ENCODE measurements at regions not wholly inside any gene's neighbourhood (a gene's known extent, or its start where the extent isn't known, plus 50 kb on each side); places are given as distances from the start of the nearest gene placed in this dataset.

GRCh38 chr3:157738441-157738840 is 235.2 kb upstream of the VEPH1 start:
- H3K27me3 ChIP-seq (ENCODE audit: control insufficient read depth in 3 of 3, insufficient read depth in 3 of 3, low read length in 2 of 3): no peaks in the 10 kb centered on the region
- WGBS, 2 donors: 78 to 87% methylated on average over 5 of the region's 5 CpGs

GRCh38 chr3:157718800-157719199 is 215.6 kb upstream of the VEPH1 start:
- 32 to 49% methylated on average over 4 of the region's 4 CpGs for WGBS, 2 donors
- Histone ChIP-seq H3K27ac (ENCODE audit: low read depth in 1 of 2, low read length in 1 of 2) (no peak overlapping the region), H3K4me1 (ENCODE audit: control insufficient read depth in 5 of 5, insufficient read depth in 5 of 5, low read length in 5 of 5) (no peaks in the 10 kb centered on the region), H3K9ac (ENCODE audit: insufficient read depth in 1 of 2, low read length in 2 of 2) (no peak overlapping the region), H3K4me3 (no peak overlapping the region), H3K27me3 (ENCODE audit: control insufficient read depth in 3 of 3, insufficient read depth in 3 of 3, low read length in 2 of 3) (peaks cover 0 to 2% (median 0%) of the 10 kb centered on the region in 3 donors), H3K9me3 (ENCODE audit: control insufficient read depth in 4 of 4, insufficient read depth in 3 of 4, low read length in 3 of 4) (peaks cover 0 to 6% (median under 1%) of the 10 kb centered on the region in 4 donors), H3K36me3 (ENCODE audit: control insufficient read depth in 4 of 4, insufficient read depth in 4 of 4, low read length in 4 of 4) (no peaks in the 10 kb centered on the region)
- DNase-seq (no peak), ATAC-seq (ENCODE audit: insufficient read depth, low FRiP score) (no peak)
- TF ChIP-seq, protein P1, sequence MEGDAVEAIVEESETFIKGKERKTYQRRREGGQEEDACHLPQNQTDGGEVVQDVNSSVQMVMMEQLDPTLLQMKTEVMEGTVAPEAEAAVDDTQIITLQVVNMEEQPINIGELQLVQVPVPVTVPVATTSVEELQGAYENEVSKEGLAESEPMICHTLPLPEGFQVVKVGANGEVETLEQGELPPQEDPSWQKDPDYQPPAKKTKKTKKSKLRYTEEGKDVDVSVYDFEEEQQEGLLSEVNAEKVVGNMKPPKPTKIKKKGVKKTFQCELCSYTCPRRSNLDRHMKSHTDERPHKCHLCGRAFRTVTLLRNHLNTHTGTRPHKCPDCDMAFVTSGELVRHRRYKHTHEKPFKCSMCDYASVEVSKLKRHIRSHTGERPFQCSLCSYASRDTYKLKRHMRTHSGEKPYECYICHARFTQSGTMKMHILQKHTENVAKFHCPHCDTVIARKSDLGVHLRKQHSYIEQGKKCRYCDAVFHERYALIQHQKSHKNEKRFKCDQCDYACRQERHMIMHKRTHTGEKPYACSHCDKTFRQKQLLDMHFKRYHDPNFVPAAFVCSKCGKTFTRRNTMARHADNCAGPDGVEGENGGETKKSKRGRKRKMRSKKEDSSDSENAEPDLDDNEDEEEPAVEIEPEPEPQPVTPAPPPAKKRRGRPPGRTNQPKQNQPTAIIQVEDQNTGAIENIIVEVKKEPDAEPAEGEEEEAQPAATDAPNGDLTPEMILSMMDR (IDR thresholded peaks at IDR 0.05; ENCODE audit: control extremely low read depth, extremely low read depth): no peak

More at GRCh38 chr3:157738441-157738840, 235.2 kb upstream of the VEPH1 start:
- Histone ChIP-seq H3K4me1 (ENCODE audit: control insufficient read depth in 5 of 5, insufficient read depth in 5 of 5, low read length in 5 of 5) (no peaks in the 10 kb centered on the region), H3K27ac (ENCODE audit: low read depth in 1 of 2, low read length in 1 of 2) (no peak overlapping the region), H3K9ac (ENCODE audit: insufficient read depth in 1 of 2, low read length in 2 of 2) (no peak overlapping the region), H3K36me3 (ENCODE audit: control insufficient read depth in 4 of 4, insufficient read depth in 4 of 4, low read length in 4 of 4) (no peaks in the 10 kb centered on the region), H3K4me3 (no peak overlapping the region), H3K9me3 (ENCODE audit: control insufficient read depth in 4 of 4, insufficient read depth in 3 of 4, low read length in 3 of 4) (peaks cover 0 to 6% (median 2%) of the 10 kb centered on the region in 4 donors)
- no peak for DNase-seq
- TF ChIP-seq, protein P1 (IDR thresholded peaks at IDR 0.05; ENCODE audit: control extremely low read depth, extremely low read depth): no peak
- ATAC-seq (ENCODE audit: insufficient read depth, low FRiP score): no peak

DNA sequence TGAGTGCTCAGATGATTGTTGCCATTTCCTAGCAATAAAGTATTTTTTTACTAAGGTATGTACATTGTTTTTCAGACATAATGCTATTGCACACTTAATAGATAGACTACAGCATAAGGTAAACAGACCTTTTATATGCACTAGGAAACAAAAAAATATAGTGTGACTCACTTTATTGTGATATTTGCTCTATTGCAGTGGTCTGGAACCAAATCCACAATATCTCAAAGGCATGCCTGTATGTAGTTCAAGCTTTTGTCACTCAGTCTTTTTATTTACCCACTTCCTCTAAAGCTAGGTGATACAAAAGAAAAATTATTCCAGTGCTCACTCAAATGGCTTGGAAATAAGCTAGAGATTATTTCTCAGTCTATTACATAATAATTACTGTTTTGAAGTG is 209.9 kb upstream of the VEPH1 start:
- Histone ChIP-seq H3K9me3 (ENCODE audit: control insufficient read depth in 4 of 4, insufficient read depth in 3 of 4, low read length in 3 of 4) (peaks cover 0 to 6% (median under 1%) of the 10 kb centered on the region in 4 donors), H3K36me3 (ENCODE audit: control insufficient read depth in 4 of 4, insufficient read depth in 4 of 4, low read length in 4 of 4) (no peaks in the 10 kb centered on the region), H3K27ac (ENCODE audit: low read depth in 1 of 2, low read length in 1 of 2) (no peak overlapping the region), H3K4me3 (no peak overlapping the region), H3K27me3 (ENCODE audit: control insufficient read depth in 3 of 3, insufficient read depth in 3 of 3, low read length in 2 of 3) (no peaks in the 10 kb centered on the region), H3K4me1 (ENCODE audit: control insufficient read depth in 5 of 5, insufficient read depth in 5 of 5, low read length in 5 of 5) (no peaks in the 10 kb centered on the region), H3K9ac (ENCODE audit: insufficient read depth in 1 of 2, low read length in 2 of 2) (no peak overlapping the region)
- TF ChIP-seq, protein P1 (IDR thresholded peaks at IDR 0.05; ENCODE audit: control extremely low read depth, extremely low read depth): no peak
- no peak for DNase-seq
- ATAC-seq (ENCODE audit: insufficient read depth, low FRiP score): no peak

- Histone ChIP-seq H3K9ac (ENCODE audit: insufficient read depth in 1 of 2, low read length in 2 of 2) (no peak overlapping the region), H3K27me3 (ENCODE audit: control insufficient read depth in 3 of 3, insufficient read depth in 3 of 3, low read length in 2 of 3) (no peaks in the 10 kb centered on the region), H3K27ac (ENCODE audit: low read depth in 1 of 2, low read length in 1 of 2) (no peak overlapping the region), H3K4me1 (ENCODE audit: control insufficient read depth in 5 of 5, insufficient read depth in 5 of 5, low read length in 5 of 5) (no peaks in the 10 kb centered on the region), H3K9me3 (ENCODE audit: control insufficient read depth in 4 of 4, insufficient read depth in 3 of 4, low read length in 3 of 4) (peaks cover 0 to 5% (median 0%) of the 10 kb centered on the region in 4 donors), H3K4me3 (no peak overlapping the region), H3K36me3 (ENCODE audit: control insufficient read depth in 4 of 4, insufficient read depth in 4 of 4, low read length in 4 of 4) (no peaks in the 10 kb centered on the region)
- TF ChIP-seq, protein P1 (IDR thresholded peaks at IDR 0.05; ENCODE audit: control extremely low read depth, extremely low read depth): no peak
- ATAC-seq (ENCODE audit: insufficient read depth, low FRiP score) (no peak), DNase-seq (no peak)
- WGBS, 2 donors: 52 to 66% methylated on average over 2 of the region's 2 CpGs
These were observed 202.0 kb upstream of the VEPH1 start for GRCh38 chr3:157705258-157705657.

All from lung (tissue), 11 donors.